GM19240 (cell line): ENCODE measurements at regions not wholly inside any gene's neighbourhood (a gene's known extent, or its start where the extent isn't known, plus 50 kb on each side); places are given as distances from the start of the nearest gene placed in this dataset.

ENCODE experiments used
- DNase-seq: peaks from one replicate; pipeline ENCODE4 v3.0.0; 2011; ENCODE audit warnings: low spot score; ENCODE audit not compliant: insufficient read length

DNA sequence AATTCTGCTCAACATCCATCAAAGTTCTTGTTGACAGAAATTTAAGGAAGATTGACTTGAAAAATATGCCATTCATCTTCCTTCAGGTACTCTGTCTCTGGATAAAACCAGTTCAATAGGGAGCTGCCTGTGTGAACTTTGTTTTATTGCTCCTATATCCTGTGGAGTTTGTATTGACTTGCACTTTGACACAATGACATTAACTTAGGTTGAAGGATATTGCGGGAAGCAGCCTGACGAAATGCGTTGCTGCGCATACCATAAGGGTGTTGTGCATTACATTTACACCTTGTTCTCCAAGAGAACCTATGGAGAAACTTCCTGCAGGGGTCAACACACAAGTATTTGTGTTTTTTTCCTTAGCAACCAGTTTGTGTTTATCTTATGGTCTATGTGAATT, 185.4 kb upstream of the GRIK2 start:
- DNase-seq = no peak

DNA sequence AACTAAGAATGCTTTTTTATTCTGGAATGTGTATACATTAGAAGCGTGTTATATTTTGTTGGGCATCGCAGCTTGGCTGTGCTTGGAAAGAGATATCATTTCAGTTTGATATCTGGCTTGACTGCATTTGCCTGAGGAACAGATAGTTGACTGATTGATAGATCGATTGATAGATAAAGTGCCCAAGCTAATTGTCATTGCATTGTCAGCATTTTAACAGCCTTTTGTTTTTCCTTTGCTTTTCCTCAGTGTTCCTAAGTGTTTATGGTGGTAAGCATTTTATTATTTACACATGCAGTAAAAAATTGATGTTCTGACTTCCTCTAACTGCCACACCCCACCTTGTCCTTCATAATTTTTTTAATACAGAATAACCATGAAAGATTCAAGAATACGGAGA, 180.9 kb upstream of the GRIK2 start:
- DNase-seq = no peak

DNA sequence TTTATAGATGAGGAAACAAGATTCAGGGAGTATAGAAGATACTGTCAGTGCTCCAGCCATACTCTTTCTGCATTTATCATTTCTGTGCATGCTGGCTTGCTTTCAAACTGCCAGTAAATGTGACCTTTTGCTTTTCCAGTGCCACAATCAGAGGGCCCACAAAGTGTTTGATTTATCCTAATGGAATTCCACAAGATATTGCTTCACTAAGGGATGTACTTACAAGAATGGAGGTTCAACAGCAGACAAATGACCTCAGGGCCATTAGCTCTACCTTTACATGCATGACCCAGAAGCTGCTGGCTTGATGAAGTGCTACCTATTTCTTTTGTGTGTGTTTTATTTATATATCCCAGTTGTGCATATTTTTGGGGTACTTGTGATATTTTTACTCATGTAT, 171.5 kb upstream of the GRIK2 start:
- no peak for DNase-seq

DNA sequence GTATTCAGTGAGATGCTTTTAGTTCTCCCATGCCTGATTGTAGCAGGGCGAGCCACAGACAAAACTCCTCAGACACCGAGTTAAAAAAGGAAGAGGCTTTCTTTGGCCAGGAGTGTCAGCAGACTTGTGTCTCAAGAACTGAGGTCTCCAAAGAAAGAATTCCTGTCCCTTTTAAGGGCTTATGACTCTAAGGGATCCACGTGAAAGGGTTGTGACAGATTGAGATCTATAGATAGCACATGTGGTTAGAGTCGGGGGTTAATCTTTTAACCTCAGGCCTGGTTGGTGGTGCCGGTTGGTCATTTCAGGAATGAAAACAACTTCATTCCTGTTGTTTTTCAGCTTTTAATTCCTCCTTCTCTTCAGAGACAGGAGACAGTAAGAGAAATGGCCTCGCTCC, 168.8 kb upstream of the GRIK2 start:
- DNase-seq = no peak

DNA sequence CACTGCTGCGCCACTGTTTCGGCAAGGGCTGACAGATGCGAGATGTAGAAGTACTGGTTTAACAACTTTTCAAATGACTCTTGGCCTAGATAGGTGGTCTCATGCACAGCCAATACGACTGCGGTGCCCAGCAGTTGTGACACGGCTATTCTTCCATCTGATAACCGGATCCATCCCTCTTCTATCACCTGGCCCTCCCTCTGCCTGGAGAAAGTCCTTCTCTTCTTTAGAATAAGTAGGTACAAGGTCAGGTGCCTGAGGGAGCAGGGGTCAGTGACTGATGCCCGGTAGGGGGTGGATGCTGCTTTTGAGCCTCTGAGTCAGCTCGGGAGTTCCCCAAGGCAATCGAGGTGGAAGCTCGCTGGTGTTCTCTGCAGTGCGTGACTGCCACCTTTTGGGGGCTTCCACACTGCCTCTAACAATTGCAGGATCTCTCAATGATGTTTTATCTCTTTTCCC, 166.8 kb upstream of the GRIK2 start:
- DNase-seq = no peak

DNA sequence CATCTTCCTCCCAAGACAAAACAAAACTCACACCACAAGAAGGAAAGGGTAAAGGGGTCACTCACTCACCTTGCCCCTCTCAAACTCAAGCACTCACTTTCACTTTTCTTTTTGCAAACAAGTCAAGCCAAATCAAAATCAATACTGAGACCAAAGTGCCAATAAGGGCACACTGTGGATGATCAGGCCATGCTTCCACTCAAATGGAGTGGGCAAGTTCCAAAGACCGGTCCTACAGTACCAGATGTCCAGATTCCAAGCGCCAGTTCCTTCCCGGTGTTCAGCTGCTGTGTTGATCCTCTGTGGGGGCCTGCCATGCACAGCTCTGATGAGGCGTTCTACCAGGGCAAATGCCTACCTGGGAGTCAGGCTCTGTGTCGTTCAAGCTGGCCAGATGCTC, 162.6 kb upstream of the GRIK2 start:
- no peak for DNase-seq

DNA sequence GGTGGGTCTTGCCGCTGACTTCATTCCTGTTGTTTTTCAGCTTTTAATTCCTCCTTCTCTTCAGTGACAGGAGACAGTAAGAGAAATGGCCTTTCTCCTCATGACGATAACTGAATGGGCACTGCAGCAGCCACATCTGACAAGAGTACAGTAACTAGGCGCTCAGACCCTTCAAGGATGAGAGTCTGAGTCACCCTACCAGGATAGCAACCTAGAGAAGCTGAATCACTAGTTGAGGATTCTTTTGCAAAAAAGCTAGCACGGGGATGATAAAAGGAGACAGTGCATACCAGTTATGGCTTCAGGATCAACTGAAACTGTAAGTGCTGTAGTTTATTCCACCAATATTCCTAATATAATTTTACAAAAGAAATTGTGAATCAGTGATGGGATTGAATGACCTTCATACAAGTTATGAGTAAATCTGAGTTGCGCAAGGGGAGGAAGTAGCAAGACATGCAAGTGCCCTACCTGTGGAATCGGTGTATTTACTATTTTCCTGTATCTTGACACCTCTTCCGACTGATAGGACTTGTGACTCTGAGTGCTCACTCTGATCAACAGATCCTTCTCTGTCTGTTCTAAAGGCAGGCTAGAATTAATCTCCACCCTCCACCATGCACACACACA, 161.8 kb upstream of the GRIK2 start:
- DNase-seq = no peak

DNA sequence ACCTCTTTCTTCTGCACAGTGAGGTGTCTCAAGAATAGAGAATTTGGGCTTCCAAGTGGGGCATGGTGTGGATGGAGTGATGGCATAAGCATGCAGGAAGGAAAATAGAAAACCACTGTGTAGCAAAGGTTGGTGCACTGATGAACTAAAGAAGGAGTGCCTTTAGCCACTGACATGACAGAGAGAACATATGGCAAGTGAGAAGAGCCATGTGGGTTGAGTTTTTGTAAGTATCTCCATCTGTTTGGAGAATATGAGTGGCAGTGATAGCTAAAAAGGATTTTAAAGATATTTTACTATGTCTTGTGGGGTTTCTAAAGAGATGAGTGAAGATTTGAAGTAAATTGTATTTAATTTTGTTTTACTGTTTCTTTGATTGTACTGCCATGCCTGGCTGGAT, 160.5 kb upstream of the GRIK2 start:
- no peak for DNase-seq

DNA sequence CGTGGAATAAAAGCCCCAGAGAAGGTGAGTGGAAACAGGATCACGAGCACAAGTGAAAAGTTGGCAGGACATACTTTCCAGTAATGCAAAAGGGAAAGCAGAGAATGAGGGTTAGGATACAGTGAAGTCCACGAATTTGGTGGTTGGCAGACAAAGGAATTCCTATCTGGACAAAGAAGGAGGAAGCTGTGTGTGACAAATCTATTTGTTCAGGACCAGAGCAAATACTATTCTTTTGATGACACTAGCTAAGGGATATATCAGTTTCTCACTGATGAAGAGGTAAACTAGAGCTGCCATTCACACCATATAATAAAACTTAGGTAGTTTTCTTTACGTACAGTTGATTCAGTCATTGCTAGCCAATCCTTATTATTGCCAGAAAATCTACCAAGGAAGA, 156.8 kb upstream of the GRIK2 start:
- DNase-seq = no peak

DNA sequence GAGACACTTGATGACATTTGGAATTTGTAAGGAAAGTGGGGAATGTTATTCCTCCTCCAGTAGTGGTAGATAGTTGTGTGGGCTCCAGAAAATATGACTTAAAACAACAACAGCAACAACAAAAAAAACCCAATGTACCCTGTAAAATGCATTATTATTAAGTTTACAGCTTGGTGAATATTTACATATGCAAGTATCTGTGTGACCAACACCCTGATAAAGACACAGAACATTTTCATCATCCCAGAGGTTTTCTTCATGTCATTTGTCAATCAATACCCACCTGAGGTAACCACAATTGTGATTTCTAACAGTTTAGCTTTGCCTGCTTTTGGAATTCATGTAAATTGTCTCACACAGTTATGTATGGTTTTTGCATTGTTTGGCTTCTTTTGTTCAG, 152.1 kb upstream of the GRIK2 start:
- no peak for DNase-seq

DNA sequence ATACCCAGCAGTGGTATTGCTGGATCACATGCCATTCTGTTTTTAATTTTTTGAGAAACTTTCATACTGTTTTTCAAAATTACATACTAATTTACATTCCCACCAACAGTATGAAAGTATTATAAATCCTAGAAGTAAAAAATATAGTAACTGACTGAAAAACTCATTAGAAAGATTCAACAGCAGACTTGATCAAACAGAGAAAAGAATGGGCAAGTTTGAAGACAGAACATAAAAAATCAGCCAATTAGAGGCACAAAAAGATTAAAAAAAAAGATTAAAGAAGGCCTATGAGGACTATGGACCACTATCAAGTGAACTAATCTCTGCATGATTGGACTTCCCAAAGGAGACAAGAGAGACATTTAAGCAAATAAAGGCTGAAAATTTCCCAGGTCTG, 144.0 kb upstream of the GRIK2 start:
- DNase-seq = no peak

DNA sequence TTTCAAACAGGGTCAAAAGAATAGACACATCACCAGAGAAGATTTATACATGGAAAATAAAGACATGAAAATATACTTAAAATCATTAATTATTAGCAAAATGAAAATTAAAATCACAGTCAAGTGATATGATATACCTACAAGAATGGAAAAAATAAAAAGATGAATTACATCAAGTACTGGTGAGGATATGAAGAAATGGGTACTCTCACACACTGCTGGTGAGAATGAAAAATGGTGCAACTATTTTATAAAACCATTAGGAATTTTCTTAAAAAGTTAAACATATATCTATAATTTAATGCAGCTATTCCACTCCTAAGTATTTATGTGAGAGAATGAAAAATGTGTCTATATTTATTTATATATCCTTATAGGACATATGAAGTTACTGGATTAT, 136.3 kb upstream of the GRIK2 start:
- DNase-seq = no peak

DNA sequence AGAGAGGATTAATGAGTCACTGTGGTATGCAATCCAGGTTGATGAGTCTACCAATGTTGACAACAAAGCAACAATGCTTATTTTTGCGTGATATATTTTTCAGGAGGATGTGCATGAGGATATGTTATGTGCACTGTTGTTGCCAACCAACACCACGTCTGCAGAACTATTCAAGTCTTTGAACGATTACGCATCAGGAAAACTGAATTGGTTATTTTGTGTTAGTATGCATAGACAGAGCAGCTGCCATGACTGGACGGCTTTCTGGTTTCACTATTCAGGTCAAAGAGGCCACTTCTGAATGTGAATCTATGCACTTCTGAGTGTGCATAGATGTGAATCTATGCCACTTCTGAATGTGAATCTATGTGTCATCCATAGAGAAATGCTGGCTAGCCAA, 134.0 kb upstream of the GRIK2 start:
- DNase-seq = no peak

DNA sequence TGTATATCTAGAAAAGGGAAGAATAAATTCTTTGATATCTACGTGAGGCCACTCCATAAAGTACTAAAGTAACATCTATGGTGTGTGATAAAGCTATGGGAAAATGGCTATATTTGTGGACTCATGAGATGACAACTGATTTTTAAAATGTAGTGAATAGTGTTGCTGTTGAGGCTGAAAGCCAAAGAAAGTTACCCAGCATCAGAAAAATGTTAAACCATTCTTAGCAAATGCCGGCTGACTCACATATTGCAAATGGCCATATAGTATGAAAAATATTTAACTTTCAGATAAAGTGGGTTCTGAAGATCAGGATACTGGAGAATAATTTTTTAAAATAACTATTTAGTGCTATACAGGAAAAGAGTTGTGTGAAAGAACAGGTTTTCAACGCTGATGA, 129.9 kb upstream of the GRIK2 start:
- DNase-seq = no peak

DNA sequence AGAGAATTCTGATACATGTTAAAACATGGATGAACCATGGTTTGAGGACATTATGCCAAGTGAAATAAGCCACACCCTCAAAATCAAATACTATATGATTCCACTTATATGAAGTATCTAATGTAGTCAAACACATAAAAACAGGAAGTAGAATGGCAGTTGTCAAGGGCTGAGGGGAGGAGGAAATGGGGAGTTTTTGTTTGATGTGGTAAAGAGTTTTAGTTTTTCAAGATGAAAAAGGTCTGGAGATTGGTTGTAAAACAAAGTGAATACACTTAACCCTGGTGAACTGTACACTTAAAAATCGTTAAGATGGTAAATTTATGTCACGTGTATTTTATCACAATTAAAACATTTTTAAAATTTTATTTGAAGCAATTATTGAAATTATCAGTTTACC, 127.4 kb upstream of the GRIK2 start:
- no peak for DNase-seq

DNA sequence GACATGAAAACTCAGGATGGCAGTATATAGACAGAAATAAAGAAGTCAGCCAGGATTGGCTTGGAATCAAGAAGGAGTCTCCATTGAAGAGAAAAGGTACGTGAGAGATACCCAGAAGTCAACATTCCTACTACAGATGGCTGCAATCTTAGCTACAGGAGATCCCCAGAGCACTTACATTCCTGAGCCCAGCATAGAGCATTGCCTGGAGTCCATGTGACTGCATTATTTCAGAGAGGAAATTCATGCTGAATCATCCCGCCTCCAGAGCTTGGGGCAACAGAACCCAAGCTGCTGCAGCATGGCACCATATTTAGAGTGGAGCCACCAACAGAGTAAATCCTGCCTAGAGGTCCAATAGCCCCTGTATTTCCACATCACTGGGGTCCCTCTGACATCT, 125.0 kb upstream of the GRIK2 start:
- no peak for DNase-seq

DNA sequence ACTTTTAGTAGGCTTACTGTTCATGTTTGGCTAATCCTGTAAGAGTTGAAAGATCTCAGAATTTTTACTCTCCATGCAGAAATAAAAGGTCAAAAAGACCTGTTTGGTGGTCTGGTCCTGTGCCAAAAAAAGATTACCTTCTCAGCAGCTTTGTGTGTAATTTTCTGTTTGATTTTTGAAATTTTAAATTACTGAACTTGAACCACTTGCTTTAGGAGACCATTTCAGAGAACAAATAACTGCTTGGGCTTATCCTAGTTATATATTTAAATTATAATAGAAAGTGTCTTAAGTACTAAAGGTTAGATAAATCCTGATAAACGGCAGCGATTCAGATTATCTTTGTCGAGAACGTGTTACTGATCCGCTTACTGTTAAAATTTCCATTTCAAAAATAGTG, 118.3 kb upstream of the GRIK2 start:
- no peak for DNase-seq

DNA sequence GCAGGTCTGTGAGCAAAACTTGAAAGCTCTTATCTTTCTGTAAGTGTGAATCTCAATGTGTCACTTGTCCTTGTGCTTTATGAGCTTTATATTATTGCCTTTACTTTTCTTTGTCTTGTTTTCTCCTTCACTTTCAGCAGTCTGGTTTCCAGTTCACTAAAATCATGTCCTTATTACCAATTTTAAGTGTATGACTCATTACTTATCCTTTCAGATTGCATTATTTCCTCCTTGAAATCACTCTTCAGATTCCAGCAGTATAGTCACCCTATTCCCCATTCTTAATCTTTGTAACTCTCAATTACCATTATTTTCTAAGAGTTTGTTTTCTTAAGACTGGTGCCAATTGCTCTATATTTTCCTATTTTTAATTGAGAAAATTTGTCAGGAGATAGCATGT, 117.4 kb upstream of the GRIK2 start:
- no peak for DNase-seq

DNA sequence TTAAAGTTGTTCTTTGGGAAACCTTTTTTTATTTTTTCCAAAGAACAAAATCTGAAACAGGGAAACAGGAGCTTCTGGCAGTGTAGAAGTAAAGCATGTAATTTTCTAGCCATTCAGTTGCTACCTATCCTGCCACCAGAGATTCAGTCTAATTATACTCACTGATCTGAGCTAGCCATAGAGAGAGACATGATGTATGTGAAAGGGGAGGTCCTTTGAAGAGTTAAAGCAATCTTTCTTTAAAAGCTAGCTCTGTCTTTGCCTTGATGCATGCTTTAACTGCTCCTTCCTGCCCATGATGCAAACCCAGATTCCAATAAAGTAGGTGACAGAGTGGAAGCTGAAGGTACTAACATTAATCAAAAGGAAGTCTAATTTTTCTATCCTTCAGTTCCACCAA, 114.1 kb upstream of the GRIK2 start:
- DNase-seq = no peak

DNA sequence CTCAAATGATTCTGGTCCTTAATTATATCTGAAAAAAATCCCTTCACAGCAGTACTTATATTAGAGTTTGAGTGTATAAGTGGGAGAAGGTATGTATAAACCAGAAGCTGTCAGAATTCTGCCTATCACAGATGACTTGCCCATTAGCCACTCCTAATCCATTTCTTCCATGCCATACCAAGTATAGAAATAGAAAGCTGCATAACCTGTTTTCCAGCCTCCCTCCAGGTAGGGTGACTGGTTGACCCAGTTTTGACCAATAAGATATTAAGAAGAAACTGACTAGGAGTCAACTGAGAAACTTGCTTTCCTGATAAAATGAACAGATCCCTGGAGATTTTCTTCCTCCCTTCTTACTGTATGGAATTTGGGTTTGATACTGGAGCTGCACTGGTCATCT, 112.2 kb upstream of the GRIK2 start:
- DNase-seq = no peak

DNA sequence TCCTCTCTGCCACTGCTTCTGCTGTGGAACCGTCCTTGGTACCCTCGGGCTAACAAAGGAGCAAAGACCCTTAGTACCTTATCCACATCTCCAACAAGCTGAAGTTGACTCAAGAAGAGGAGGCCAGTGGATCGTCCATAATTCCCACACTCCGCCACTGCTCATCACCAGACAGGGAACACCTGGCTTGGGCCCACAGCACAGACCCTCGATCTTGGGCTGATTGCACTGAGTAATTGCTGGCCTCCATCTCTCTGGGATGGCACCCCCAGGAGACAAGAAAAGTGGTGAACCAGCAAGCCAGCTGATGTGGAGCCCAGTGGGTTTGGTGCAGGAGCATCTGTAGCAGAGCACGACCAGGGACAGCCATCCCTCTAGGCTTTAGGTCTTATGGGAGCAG, 109.4 kb upstream of the GRIK2 start:
- DNase-seq = no peak

DNA sequence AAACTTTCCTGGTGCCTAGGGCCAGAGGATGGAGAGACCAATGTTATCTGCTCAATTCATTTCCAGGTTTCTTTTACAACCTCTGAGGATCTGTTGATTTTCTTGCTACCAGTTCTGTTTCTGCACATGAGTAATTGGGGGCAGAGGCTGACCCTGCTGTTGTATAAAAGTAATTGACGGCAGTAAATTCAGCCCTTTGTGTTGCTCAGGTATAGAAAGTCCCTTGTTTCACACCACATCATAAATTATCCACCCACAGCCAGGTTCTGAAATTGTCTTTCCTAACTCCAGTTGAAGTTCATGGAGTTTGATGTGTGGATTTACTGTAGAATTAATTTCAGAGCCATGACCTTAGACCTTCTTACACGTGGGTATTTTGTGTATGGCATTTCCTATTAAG, 107.4 kb upstream of the GRIK2 start:
- no peak for DNase-seq

DNA sequence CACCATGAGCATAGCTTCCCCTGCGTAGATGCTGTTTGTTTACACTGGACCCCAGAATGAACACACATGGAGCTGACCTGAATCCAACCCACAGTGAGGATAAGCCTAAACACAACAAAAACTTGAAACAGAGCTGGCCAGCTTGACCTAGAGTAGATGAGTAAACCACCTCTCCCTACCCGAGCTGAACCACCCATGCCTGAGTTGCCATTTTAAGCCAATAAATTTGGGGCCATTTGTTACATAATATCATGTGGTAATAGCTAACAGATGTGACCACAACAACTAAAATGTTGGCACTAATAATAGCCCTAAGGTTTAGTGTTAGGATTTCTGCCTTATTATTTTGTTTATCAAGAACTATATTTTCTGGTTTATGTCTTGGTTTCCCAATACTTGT, 103.2 kb upstream of the GRIK2 start:
- no peak for DNase-seq

DNA sequence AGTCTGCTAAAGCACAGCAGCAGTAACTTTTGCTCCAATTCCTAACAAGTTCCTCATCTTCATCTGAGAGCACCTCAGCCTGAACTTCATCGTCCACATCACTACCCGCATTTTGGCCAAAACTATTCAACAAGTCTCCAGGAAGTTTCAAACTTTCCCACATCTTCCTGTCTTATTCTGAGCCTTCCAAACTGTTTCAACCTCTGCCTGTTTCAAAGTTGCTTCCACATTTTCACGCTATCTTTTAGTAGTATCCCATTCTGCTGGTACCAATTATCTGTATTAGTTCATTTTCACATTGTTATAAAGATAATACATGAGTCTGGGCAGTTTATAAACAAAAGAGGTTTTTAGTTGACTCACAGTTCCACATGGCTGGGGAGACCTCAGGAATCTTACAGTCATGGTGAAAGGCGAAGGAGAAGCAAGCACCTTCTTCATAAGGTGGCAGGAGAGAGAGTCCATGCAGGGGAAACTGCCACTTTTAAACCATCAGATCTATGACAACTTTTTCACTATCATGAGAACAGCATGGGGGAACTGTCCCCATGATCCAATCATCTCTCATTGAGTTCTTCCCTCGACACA, 99.4 kb upstream of the GRIK2 start:
- no peak for DNase-seq
